Right lobe of liver (tissue), 6 donors: ENCODE measurements at regions not wholly inside any gene's neighbourhood (a gene's known extent, or its start where the extent isn't known, plus 50 kb on each side); places are given as distances from the start of the nearest gene placed in this dataset.

Experiments used
- ATAC-seq, 4 donors: fragments of 200-7000 bp; cut with Tn5 transposase; one replicate each; pipeline ENCODE4 v1.9.1; 2020; ENCODE audit warnings: mild to moderate bottlenecking in 4 of 4, moderate library complexity in 4 of 4
- DNase-seq, 3 donors: peaks; one replicate each; pipeline ENCODE4 v3.0.0-alpha.2; 2020
- H3K27ac ChIP-seq, 3 donors: fragments of 200-600 bp; one replicate each; pipeline ENCODE4 v1.8.0; 2022
- H3K27me3 ChIP-seq, 2 donors: fragments of 200-600 bp; one replicate each; pipeline ENCODE4 v1.8.0; 2022
- H3K36me3 ChIP-seq, 4 donors: fragments of 200-600 bp; sonication (generic) in 1 of 4; one replicate each; pipeline versions ENCODE4 v1.5.1 to v1.8.0; 2017 to 2022; ENCODE audit warnings: control low read depth in 1 of 4
- H3K4me1 ChIP-seq, 4 donors: fragments of 200-600 bp; sonication (generic) in 1 of 4; one replicate each; pipeline versions ENCODE4 v1.5.1 to v1.8.0; 2017 to 2022; ENCODE audit warnings: control low read depth in 1 of 4
- H3K4me3 ChIP-seq, 3 donors: fragments of 200-600 bp; one replicate each; pipeline ENCODE4 v1.8.0; 2022
- H3K9me3 ChIP-seq, 4 donors: fragments of 200-600 bp; sonication (generic) in 1 of 4; one replicate each; pipeline versions ENCODE4 v1.5.1 to v1.8.0; 2017 to 2022; ENCODE audit warnings: control low read depth in 1 of 4
- POLR2A ChIP-seq: fragments of 450-650 bp; IDR thresholded peaks from one replicate; pipeline ENCODE4 v1.6.1; 2017; ENCODE audit warnings: antibody characterized with exemption, mild to moderate bottlenecking
- WGBS: methylation state at CpG from one replicate; pipeline ENCODE4 v1.1.6; 2018; ENCODE audit warnings: low coverage, low lambda C conversion rate; ENCODE audit not compliant: insufficient coverage; ENCODE audit errors: missing lambda C conversion rate; 5-methylcytosine and 5-hydroxymethylcytosine counted together
- intact Hi-C, 2 donors: fragments of 100-400 bp; cut with DNase I; formaldehyde crosslinking; loops; one replicate each; pipeline versions ENCODE4 v1.11.2 to v1.14.1; 2022
- TF ChIP-seq, protein P1 (sequence below), 4 donors: fragments of 200-600 bp in 3 of 4; fragments of 450-650 bp in 1 of 4; IDR thresholded peaks; one replicate each; pipeline versions ENCODE4 v1.5.1 to v1.8.0; 2016 to 2022; ENCODE audit warnings: antibody characterized with exemption in 4 of 4, mild to moderate bottlenecking in 2 of 4
- donor health status: DM: no; HTN: yes; CAD: no.
- donor health status: DM: no; HTN: no; CAD: no.
- donor health status: DM: no; HTN: no; CAD: no.
- donor health status: DM: no; HTN: yes; CAD: no.
- donor health status: DM: no; HTN: yes; CAD: no.

DNA sequence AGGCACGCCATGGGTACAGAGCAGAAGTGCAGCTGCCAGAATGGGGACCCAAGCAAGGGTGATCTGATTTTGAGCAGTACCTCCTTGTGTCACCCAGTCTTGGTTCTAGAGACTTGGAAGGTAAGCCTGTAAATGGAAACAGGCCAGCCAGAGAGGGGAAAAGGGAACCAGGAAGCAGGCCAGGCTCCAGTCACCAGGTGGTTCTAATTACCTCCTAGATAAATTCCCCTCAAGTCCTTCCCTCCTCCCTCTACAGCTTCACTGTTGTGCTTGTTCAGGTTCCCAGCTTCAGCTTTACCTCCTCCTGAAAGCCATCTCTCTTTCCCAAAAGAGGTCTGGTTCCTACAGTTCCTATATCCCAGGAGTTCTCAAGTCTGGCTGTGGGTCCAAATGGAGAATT lies 58.8 kb upstream of the SLC7A14 start:
- no peaks in the 10 kb centered on the region for H3K9me3 ChIP-seq
- ATAC-seq, result no peak
- H3K36me3 ChIP-seq, result no peaks in the 10 kb centered on the region
- no peak overlapping the region for H3K27ac ChIP-seq
- intact Hi-C loops, result no loop called here
- DNase-seq, result no peak
- TF ChIP-seq, protein P1, sequence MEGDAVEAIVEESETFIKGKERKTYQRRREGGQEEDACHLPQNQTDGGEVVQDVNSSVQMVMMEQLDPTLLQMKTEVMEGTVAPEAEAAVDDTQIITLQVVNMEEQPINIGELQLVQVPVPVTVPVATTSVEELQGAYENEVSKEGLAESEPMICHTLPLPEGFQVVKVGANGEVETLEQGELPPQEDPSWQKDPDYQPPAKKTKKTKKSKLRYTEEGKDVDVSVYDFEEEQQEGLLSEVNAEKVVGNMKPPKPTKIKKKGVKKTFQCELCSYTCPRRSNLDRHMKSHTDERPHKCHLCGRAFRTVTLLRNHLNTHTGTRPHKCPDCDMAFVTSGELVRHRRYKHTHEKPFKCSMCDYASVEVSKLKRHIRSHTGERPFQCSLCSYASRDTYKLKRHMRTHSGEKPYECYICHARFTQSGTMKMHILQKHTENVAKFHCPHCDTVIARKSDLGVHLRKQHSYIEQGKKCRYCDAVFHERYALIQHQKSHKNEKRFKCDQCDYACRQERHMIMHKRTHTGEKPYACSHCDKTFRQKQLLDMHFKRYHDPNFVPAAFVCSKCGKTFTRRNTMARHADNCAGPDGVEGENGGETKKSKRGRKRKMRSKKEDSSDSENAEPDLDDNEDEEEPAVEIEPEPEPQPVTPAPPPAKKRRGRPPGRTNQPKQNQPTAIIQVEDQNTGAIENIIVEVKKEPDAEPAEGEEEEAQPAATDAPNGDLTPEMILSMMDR (IDR thresholded peaks at IDR 0.05), result no peak
- TF ChIP-seq POLR2A, result no peak
- WGBS, result 67% methylated on average over 1 of the region's 1 CpG
- H3K4me3 ChIP-seq, result no peak overlapping the region
- no peaks in the 10 kb centered on the region for H3K27me3 ChIP-seq
- H3K4me1 ChIP-seq, result peaks cover 0 to 12% (median 5%) of the 10 kb centered on the region in 4 donors

DNA sequence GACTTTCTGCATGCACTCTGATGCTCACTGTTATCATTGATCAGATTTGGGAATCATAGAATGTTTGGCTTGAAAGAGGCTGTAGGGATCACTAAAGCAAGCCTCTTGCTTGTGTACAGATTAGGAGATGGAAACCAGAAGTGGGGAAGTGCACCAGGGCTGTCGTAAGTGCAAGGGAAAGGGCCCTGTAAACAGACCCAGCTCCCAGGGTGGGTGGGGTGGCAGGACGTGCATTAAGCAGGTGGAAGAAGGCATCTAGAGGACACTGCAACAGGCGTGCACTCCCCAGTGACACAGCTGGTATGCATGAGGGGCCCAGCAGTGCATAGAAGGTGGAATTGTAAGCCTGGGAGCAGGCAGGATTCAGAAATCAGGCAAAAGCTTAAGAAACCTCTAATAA lies 58.0 kb upstream of the SLC7A14 start:
- TF ChIP-seq, protein P1 (IDR thresholded peaks at IDR 0.05), result no peak
- no peak overlapping the region for H3K4me3 ChIP-seq
- H3K27me3 ChIP-seq, result no peaks in the 10 kb centered on the region
- no peaks in the 10 kb centered on the region for H3K36me3 ChIP-seq
- DNase-seq, result no peak
- no CpG with 5 or more reads among the region's 3 CpGs for WGBS
- H3K27ac ChIP-seq, result peak overlapping the region in 1 of 3 donors; percentile 65
- intact Hi-C loops, result no loop called here
- H3K4me1 ChIP-seq, result peaks cover 0 to 12% (median 5%) of the 10 kb centered on the region in 4 donors
- ATAC-seq, result no peak
- no peaks in the 10 kb centered on the region for H3K9me3 ChIP-seq

DNA sequence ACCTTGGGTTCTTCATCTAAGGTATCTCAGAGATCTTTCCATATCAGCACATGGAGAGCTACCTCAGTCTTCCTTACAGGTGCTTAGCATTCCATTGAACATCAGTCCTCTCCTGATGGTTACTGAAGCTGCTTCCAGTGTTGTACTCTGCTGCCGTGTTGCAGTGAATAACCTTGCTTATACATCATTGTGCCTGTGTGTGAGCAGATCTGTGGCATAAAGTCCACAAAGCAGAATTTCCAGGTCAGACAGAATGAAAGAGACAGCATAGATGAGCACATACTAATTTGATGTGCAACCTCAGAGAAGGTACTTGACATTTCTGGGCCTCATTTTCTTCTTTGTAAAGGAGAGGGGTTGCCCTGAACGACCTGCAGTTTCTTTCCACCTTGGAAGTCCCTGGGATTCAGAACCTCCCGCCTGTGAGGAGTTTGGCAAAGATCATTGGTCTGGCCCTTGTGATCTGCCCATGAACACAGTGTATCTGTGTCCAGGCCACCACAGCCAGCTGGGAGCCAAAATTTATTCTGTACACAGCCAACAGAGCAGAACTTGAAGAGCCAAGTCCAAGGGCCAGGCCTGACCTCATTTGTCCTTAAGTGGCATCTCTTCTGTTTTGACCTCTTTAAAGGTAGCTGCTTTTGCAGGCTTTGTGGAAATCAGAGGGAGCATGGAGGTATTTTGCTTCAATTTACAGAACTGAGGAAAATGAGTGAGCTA lies 57.2 kb upstream of the SLC7A14 start:
- ATAC-seq (peak; percentile 96 to 99 (median 98)), DNase-seq (peak in 2 of 3 donors; percentile 78 to 87)
- WGBS, result 60% methylated on average over 1 of the region's 3 CpGs
- Histone ChIP-seq H3K36me3 (no peaks in the 10 kb centered on the region), H3K9me3 (no peaks in the 10 kb centered on the region), H3K4me3 (no peak overlapping the region), H3K27me3 (no peaks in the 10 kb centered on the region), H3K27ac (peak overlapping the region in 2 of 3 donors; percentile 40 to 65), H3K4me1 (peaks cover 0 to 12% (median 5%) of the 10 kb centered on the region in 4 donors)
- intact Hi-C loops, result no loop called here
- TF ChIP-seq, protein P1 (IDR thresholded peaks at IDR 0.05), result no peak
- TF ChIP-seq POLR2A, result no peak

DNA sequence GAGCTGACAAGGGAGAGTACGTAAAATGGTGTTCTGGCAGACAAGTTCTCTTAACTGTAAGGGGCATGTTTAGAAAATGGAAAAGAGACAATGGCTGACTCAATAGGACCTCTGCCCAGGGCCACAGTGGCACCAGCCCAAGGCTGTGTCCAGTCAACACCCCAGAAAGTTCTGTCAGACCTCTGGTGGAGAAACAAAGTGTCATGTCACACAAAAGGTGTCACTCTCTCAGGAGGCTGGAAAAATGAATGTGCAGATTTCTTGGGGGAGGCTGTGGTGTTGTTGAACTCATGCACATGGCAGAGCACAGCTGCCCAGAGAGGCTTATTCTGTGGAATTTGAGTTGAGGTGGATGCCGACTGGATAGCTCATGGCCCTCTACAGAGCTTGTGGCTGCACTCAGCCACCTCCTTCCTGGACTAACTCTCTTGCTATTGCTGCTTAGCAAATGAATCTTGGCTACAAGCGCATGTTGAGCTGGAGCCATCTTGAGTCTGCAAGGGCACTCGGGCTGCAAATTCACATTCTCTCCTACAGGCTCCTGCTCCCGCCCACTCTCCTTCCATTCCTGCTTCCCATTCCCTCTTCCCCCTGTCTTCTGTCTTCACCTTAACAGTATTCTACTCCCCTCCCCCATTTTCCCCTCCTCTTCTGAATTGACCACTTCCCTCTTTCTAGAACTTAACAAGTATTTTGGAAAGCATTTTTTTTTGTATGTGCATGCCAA lies 55.8 kb upstream of the SLC7A14 start:
- H3K27me3 ChIP-seq, result no peaks in the 10 kb centered on the region
- no peak overlapping the region for H3K4me3 ChIP-seq
- intact Hi-C loops, result no loop called here
- 73% methylated on average over 3 of the region's 5 CpGs for WGBS
- no peaks in the 10 kb centered on the region for H3K36me3 ChIP-seq
- no peak for ATAC-seq
- TF ChIP-seq, protein P1 (IDR thresholded peaks at IDR 0.05), result no peak
- DNase-seq, result no peak
- peaks cover 0 to 12% (median 5%) of the 10 kb centered on the region in 4 donors for H3K4me1 ChIP-seq
- no peaks in the 10 kb centered on the region for H3K9me3 ChIP-seq
- H3K27ac ChIP-seq, result no peak overlapping the region
